Effector CD4-positive, alpha-beta T cell (primary cell): ENCODE measurements at regions not wholly inside any gene's neighbourhood (a gene's known extent, or its start where the extent isn't known, plus 50 kb on each side); places are given as distances from the start of the nearest gene placed in this dataset.

ENCODE experiments used
- DNase-seq: peaks from one replicate; pipeline ENCODE4 v3.0.0-alpha.2; 2020

GRCh38 chr16:72400257-72401083 is 228.5 kb upstream of the PMFBP1 start:
- DNase-seq: no peak

DNA sequence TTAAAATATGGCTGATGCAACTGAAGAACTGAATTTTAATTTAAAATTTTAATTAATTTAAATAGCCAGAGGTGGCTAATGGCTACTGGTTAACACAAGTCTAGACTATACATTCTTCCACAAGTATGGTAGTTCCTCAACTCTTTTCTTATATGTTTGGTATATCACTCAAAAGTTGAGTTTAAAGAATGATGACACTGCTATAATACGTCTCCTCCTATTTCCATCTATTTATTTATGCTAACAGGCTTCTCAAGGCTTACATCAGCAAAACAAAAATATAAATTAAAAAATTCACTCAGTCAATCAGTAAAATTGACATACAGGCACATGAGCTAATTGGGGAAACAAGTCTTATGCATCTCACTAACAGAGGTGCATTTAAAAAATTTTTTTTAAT is 227.9 kb upstream of the PMFBP1 start:
- DNase-seq: no peak

GRCh38 chr16:72397876-72398275 is 225.9 kb upstream of the PMFBP1 start:
- no peak for DNase-seq

GRCh38 chr16:72394526-72394925 is 222.6 kb upstream of the PMFBP1 start:
- no peak for DNase-seq

DNA sequence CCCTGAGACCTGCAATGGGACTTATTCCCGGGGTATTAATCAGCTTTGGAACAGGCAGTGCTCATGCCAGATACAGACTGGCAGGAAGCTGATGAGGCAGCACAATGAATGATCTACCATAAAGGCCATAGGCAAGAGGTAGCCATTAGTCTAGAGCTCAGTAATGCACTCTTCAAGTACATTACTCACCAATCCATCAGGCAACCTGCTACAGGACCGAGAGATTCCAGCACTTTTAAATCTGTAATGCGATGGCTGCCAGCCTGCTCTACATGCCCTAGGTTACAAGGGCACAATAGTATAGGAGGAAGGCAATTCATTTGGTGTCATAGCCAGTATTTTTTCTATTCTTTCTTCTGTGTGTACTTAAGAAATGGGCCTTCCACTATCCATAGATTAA is 217.8 kb upstream of the PMFBP1 start:
- DNase-seq: no peak

GRCh38 chr16:72388007-72388406 is 216.1 kb upstream of the PMFBP1 start:
- no peak for DNase-seq

- no peak for DNase-seq
Observed at GRCh38 chr16:72384651-72385050, 212.7 kb upstream of the PMFBP1 start.

DNA sequence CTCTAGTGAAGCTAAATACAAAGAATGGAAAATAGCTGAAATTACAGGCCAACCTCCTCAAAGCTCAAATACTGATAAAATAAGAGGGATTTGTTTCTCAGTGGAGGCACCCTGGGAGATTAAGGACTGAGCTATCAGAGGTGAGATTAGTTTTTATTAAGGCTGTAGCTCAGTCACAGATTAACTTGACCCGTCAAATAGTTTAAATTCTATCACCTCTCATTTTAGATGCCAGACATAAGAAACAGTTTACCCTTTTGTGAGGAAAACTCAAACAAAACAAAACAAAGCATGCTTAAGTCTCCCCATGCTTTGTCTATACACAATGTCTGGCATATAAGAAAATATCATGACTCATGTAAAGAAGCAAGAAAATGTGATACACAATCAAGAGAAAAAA is 208.3 kb upstream of the PMFBP1 start:
- no peak for DNase-seq

DNA sequence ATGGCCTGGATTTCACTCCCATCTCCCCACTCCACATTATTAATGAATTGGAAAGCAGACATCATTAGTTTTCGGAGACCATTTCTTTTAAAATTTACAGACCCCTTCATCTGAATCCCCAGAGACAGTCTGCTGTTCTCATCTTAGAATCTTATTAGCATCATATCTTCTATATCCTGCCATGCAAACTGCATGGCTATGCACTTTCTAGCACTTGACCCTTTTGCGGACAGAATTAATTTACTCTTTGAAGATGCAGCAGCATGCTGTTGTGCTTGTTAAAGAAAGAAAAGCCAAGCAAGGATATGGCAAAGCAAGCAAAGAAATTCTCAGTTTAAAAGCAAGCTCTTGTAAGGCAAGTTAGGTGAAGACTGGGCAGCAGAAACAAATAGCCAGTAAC is 201.2 kb upstream of the PMFBP1 start:
- DNase-seq: no peak

GRCh38 chr16:72372087-72373045 is 200.4 kb upstream of the PMFBP1 start:
- DNase-seq: no peak

GRCh38 chr16:72371307-72372086 is 199.5 kb upstream of the PMFBP1 start:
- no peak for DNase-seq

DNA sequence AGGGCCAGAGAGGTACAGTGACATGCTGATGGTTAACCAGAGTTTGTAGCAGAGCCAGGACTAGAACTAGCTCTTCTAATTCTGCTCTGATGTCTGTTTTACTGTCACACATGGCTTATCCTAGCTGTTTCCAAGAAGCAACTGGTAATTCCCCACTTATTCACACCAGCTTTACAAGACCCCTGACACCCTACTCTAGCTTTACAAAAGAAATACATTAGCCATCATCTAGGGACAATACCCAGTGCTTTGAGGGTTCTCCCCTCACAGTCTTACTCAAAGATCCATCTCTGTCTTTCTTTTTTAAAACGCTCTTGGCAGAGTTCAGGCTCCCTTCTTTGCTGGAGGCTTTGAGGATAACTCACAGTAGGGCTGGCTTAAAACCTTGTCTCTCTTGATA is 197.3 kb upstream of the PMFBP1 start:
- DNase-seq: no peak

DNA sequence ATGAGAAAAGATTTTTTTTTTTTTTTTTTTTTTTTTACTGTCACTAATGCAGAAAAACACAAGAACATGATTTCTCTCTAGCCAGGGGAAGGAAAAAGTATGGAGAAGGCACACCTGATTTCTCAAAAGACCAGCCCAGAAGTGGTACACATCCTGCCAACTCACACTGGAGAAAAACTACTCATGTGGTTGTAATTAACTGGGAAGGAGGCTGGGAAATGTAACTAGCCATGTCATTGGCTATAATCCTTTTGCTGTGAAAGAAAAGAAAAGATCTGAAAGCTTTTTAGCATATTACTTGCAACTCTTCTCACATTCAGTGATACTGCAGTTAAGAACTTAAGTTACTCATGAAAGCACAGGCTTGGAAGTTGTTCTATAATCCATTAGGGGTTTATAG is 195.9 kb upstream of the PMFBP1 start:
- DNase-seq: no peak

DNA sequence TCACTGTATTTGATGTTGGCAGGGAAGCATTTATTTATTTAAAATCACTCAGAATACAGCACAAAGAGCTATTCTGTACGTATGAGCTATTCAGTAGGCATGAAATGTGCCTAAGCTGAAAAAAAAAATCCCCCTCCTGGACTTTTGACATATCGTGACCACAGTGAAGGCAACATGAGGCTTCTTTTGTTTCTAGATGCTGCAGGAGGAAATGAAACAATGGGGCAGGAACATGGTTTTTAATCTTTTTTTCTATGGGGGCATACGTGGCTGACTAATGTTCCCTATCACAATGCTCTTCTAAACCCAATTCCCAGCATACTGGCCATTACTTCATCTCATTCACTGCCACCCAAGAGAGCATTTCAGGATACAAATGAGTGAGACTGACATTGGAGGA is 191.0 kb upstream of the PMFBP1 start:
- DNase-seq: no peak

GRCh38 chr16:72362476-72362875 is 190.5 kb upstream of the PMFBP1 start:
- no peak for DNase-seq

- DNase-seq: no peak
Observed at GRCh38 chr16:72357910-72358309, 186.0 kb upstream of the PMFBP1 start.

- DNase-seq: no peak
Observed at GRCh38 chr16:72355561-72355960, 183.6 kb upstream of the PMFBP1 start.

- DNase-seq: no peak
Observed at GRCh38 chr16:72349719-72350118, 177.8 kb upstream of the PMFBP1 start.

- no peak for DNase-seq
Observed at GRCh38 chr16:72332926-72333325, 161.0 kb upstream of the PMFBP1 start.

GRCh38 chr16:72324578-72324977 is 152.6 kb upstream of the PMFBP1 start:
- DNase-seq: no peak

DNA sequence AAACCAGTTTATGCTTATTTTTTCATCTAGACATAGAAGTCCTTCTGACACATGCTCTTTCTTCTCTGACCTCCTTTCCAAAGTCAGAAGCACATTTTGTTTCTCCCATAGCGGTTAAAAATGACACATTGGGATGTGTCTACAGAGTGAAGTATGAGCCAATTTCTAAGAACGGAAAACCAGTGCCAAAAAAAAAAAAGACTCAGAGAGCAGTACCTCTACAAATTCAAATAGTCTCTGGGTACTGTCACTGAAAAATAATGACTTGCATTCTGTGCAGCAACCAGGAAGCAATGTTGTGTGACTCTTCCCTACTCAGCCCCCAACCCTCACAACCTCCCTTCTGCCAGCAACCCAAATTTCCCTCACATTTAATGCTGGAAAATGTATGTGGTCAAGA is 145.5 kb upstream of the PMFBP1 start:
- no peak for DNase-seq

- DNase-seq: no peak
Observed at GRCh38 chr16:72313903-72314302, 141.9 kb upstream of the PMFBP1 start.

- no peak for DNase-seq
Observed at GRCh38 chr16:72312828-72313227, 140.9 kb upstream of the PMFBP1 start.
